Superior temporal gyrus (tissue), 1 donor: ENCODE measurements at regions not wholly inside any gene's neighbourhood (a gene's known extent, or its start where the extent isn't known, plus 50 kb on each side); places are given as distances from the start of the nearest gene placed in this dataset.
"Not testable (repeated sequence)": the region's sequence is repeated elsewhere in the genome, so short reads cannot be mapped to it uniquely, and the experiment has no call there.

Experiments used
- DNase-seq: peaks from one replicate; pipeline ENCODE4 v3.0.0-alpha.2; 2016; ENCODE audit errors: extremely low spot score

- peak; percentile 11 for DNase-seq
Measured at GRCh38 chr7:63205136-63205535, 793.5 kb upstream of the ZNF722 start.

GRCh38 chr7:63233101-63233500, 765.5 kb upstream of the ZNF722 start:
- not testable (repeated sequence) for DNase-seq

GRCh38 chr7:63233881-63234280, 764.8 kb upstream of the ZNF722 start:
- DNase-seq, result no peak
